ENCODE measurements at regions not wholly inside any gene's neighbourhood (a gene's known extent, or its start where the extent isn't known, plus 50 kb on each side); places are given as distances from the start of the nearest gene placed in this dataset.

GRCh38 chr2:4522498-4523421 is 819.4 kb downstream of the DCDC2C start:
- Mint-ChIP-seq H3K4me3 (no peak overlapping the region), H3K27ac (no peak overlapping the region), H3K36me3 (no peaks in the 10 kb centered on the region), H3K4me1 (no peaks in the 10 kb centered on the region), H3K9me3 (peaks cover 14% of the 10 kb centered on the region)
- DNase-seq (ENCODE audit: low spot score in 2 of 2) (no peak), ATAC-seq (peak; percentile 43)

GRCh38 chr2:4527416-4527815 is 824.0 kb downstream of the DCDC2C start:
- Mint-ChIP-seq H3K27ac (no peak overlapping the region), H3K36me3 (no peaks in the 10 kb centered on the region), H3K4me3 (no peak overlapping the region), H3K4me1 (no peaks in the 10 kb centered on the region), H3K9me3 (peaks cover 23% of the 10 kb centered on the region)
- ATAC-seq (no peak), DNase-seq (ENCODE audit: low spot score in 2 of 2) (no peak)

DNA sequence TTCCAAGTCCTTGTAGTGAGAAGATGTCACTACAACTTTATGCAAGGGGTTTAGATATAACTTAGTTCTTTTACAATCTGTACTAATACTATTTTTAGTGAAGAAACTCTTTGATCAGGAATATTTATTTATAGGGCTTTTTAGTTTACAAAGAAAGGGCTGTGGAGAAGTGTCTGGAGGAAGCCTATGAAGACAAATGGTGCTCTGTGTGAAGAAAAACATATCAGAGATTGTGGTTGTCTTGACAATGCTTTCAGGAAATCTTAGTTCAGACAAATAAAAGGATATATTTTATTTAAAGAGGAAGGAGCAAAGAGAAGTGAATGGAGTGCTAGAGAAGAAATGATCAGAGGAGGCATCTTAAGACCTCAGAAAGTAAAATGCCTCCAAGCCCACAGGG is 824.9 kb downstream of the DCDC2C start:
- Mint-ChIP-seq H3K4me1 (no peaks in the 10 kb centered on the region), H3K36me3 (no peaks in the 10 kb centered on the region), H3K9me3 (peaks cover 23% of the 10 kb centered on the region), H3K27ac (no peak overlapping the region), H3K4me3 (no peak overlapping the region)
- ATAC-seq (no peak), DNase-seq (ENCODE audit: low spot score in 2 of 2) (no peak)

GRCh38 chr2:4528773-4529172 is 825.4 kb downstream of the DCDC2C start:
- DNase-seq (ENCODE audit: low spot score in 2 of 2), result no peak
- no peak overlapping the region for H3K27ac Mint-ChIP-seq
- H3K4me1 Mint-ChIP-seq, result no peaks in the 10 kb centered on the region
- H3K36me3 Mint-ChIP-seq, result no peaks in the 10 kb centered on the region
- ATAC-seq, result no peak
- no peak overlapping the region for H3K4me3 Mint-ChIP-seq
- peaks cover 18% of the 10 kb centered on the region for H3K9me3 Mint-ChIP-seq

GRCh38 chr2:4529738-4530137 is 826.4 kb downstream of the DCDC2C start:
- Mint-ChIP-seq H3K4me3 (no peak overlapping the region), H3K36me3 (no peaks in the 10 kb centered on the region), H3K4me1 (no peaks in the 10 kb centered on the region), H3K9me3 (peaks cover 17% of the 10 kb centered on the region), H3K27ac (no peak overlapping the region)
- ATAC-seq (no peak), DNase-seq (ENCODE audit: low spot score in 2 of 2) (no peak)

DNA sequence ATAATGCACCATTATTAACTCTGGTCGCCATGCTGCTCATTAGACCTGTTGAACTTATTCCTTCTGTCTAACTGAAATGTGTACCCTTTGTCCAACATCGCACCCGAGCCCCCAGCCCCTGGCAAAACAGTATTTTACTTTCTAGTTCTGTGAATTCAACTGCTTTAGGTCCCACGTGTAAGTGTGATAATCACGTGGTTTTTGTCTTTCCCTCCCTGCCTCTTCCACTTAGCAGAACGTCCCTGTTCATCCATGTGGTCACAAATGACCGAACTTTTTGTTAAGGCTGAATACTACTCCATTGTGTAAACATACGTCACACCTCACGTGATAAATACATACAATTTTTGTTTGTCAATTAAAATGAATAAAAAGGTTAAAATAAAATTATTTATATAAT is 826.9 kb downstream of the DCDC2C start:
- no peak for ATAC-seq
- H3K4me3 Mint-ChIP-seq, result no peak overlapping the region

DNA sequence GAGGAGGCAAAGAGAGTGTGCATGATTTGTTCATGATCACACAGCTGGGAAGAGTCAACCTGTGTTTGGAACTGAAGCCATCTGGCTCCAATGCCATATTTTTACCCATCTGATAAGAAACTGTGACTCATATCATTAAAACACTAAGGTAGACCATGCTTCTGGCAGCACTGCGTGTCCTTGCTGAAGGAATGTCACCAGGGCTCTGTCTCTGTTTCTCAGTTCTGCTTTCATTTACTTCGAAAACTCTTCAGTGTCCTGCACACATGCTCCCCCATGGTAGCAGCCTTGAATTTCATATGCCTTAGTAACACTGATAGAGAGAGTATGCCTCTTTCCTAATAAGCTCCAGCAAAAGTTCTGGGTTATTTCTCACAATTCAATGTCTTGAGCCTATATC is 830.4 kb downstream of the DCDC2C start:
- Mint-ChIP-seq H3K4me1 (no peaks in the 10 kb centered on the region), H3K4me3 (no peak overlapping the region), H3K9me3 (peaks cover 16% of the 10 kb centered on the region), H3K36me3 (no peaks in the 10 kb centered on the region), H3K27ac (no peak overlapping the region)
- ATAC-seq (no peak), DNase-seq (ENCODE audit: low spot score in 2 of 2) (no peak)

More for the DNA sequence above, 826.9 kb downstream of the DCDC2C start:
- Mint-ChIP-seq H3K27ac (no peak overlapping the region), H3K9me3 (peaks cover 14% of the 10 kb centered on the region), H3K4me1 (no peaks in the 10 kb centered on the region), H3K36me3 (no peaks in the 10 kb centered on the region)
- no peak for DNase-seq (ENCODE audit: low spot score in 2 of 2)

GRCh38 chr2:4539121-4539520 is 835.7 kb downstream of the DCDC2C start:
- no peaks in the 10 kb centered on the region for H3K36me3 Mint-ChIP-seq
- DNase-seq (ENCODE audit: low spot score in 2 of 2), result no peak
- H3K9me3 Mint-ChIP-seq, result peaks cover 18% of the 10 kb centered on the region
- no peak overlapping the region for H3K4me3 Mint-ChIP-seq
- H3K27ac Mint-ChIP-seq, result no peak overlapping the region
- ATAC-seq, result no peak
- H3K4me1 Mint-ChIP-seq, result no peaks in the 10 kb centered on the region

- H3K4me1 Mint-ChIP-seq, result no peaks in the 10 kb centered on the region
- ATAC-seq (no peak), DNase-seq (ENCODE audit: low spot score in 2 of 2) (no peak)
- H3K4me3 Mint-ChIP-seq, result no peak overlapping the region
- H3K27ac Mint-ChIP-seq, result no peak overlapping the region
- peaks cover 6% of the 10 kb centered on the region for H3K36me3 Mint-ChIP-seq
- H3K9me3 Mint-ChIP-seq, result peaks cover 12% of the 10 kb centered on the region
Observed at GRCh38 chr2:4549666-4550210, 846.4 kb downstream of the DCDC2C start.

DNA sequence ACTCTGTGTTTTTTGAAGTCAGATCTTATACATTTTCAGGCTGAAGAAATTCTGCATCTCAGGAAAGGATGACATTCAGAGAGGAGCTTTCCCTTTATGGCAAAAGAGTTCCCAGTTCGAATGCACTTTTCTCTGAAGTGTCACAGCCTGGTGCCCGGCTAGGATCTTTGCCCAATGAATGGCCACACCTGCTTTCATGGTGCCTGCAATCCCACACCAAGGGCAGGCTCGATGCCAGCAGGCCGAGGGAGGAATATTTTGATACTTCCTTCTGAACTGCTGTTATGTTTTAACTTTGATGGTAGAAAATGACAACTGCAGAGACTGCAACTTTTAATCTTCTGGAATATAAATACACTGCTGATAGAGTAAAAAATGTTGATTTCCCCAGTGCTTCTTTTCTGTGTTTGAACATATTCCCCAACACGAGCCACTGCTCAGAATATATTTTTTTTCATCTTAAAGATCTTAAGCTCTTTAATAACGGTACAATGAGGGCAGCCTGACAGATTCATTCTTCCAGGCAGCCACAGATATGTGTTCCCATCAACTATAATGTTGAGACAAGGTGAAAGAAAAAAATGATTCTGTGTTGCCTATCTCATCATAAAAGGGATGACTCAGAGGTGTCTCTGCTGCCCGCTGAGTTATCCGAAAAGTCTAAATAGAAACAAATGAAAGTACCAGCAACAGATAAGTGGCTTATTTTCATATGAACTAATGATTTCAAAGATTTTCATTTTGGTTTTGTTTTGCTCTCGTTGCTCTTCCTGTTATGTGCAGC is 848.5 kb downstream of the DCDC2C start:
- H3K4me1 Mint-ChIP-seq, result no peaks in the 10 kb centered on the region
- no peak overlapping the region for H3K4me3 Mint-ChIP-seq
- peaks cover 12% of the 10 kb centered on the region for H3K9me3 Mint-ChIP-seq
- DNase-seq (ENCODE audit: low spot score in 2 of 2) (no peak), ATAC-seq (no peak)
- H3K36me3 Mint-ChIP-seq, result no peaks in the 10 kb centered on the region
- no peak overlapping the region for H3K27ac Mint-ChIP-seq

GRCh38 chr2:4553241-4553640 is 849.9 kb downstream of the DCDC2C start:
- Mint-ChIP-seq H3K27ac (no peak overlapping the region), H3K36me3 (no peaks in the 10 kb centered on the region), H3K9me3 (peaks cover 10% of the 10 kb centered on the region), H3K4me1 (no peaks in the 10 kb centered on the region), H3K4me3 (no peak overlapping the region)
- DNase-seq (ENCODE audit: low spot score in 2 of 2), result no peak
- no peak for ATAC-seq

DNA sequence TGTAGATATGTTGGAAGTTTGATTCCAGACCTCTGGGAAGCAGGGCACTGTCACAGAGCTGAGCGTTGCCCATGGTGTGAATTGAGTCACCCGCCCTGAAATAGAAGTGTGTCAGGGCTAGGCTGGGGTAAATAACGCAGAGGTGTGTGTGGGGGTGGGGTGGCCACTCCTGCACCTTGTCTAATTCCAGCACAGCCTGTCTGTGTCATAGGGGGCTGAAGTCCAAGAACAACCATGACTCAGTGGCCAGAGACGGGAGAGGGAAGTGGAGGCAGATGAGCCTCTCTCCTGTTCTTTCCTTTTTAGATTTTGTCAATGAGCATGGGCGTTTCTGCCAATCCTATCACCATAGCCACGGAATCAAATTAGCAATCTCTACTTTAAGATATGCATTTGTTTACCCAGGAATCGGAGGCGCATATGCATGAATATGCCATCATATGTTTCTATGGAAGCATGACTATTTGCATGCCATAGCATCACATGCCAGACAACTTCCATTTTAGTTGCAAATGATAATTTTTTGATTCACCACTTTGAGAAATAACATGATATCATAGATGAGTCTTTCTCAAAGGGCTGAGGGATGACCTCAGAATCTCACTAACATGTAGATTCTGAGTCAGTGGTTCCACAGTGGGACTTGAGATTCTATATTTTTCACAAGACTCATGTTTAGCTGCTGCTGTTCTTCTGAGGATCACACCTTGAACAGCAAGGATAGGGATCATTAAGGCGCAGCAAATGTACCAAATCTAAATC is 852.9 kb downstream of the DCDC2C start:
- ATAC-seq, result no peak
- Mint-ChIP-seq H3K4me3 (no peak overlapping the region), H3K27ac (no peak overlapping the region), H3K9me3 (peaks cover 10% of the 10 kb centered on the region), H3K36me3 (no peaks in the 10 kb centered on the region), H3K4me1 (no peaks in the 10 kb centered on the region)
- no peak for DNase-seq (ENCODE audit: low spot score in 2 of 2)

- no peak for ATAC-seq
- H3K9me3 Mint-ChIP-seq, result peaks cover 12% of the 10 kb centered on the region
- H3K4me1 Mint-ChIP-seq, result no peaks in the 10 kb centered on the region
- H3K4me3 Mint-ChIP-seq, result no peak overlapping the region
- no peak overlapping the region for H3K27ac Mint-ChIP-seq
- H3K36me3 Mint-ChIP-seq, result no peaks in the 10 kb centered on the region
- DNase-seq (ENCODE audit: low spot score in 2 of 2), result no peak
Observed at GRCh38 chr2:4561196-4561595, 857.8 kb downstream of the DCDC2C start.

GRCh38 chr2:4576075-4576474 is 872.7 kb downstream of the DCDC2C start:
- ATAC-seq, result no peak

DNA sequence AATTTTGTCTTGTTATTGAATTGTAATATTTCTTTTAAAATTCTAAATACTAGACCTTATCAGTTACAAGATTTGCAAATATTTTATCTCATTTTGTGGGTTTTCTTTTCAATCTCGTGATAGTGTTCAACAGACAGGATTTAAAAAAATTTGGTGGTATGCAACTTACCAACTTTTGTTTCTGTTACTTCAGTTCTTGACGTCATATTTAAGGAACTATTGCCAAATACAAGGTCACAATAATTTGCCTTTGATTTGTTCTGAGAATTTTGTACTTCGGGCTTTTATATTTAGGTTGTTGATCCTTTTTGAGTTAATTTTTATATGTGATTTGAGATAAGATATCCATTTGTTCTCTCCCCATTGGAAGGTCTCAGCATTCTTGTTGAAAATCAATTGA is 876.6 kb downstream of the DCDC2C start:
- Mint-ChIP-seq H3K9me3 (peaks cover 16% of the 10 kb centered on the region), H3K4me1 (no peaks in the 10 kb centered on the region), H3K27ac (no peak overlapping the region), H3K36me3 (no peaks in the 10 kb centered on the region), H3K4me3 (no peak overlapping the region)
- DNase-seq (ENCODE audit: low spot score in 2 of 2), result no peak
- ATAC-seq, result no peak

More at GRCh38 chr2:4576075-4576474, 872.7 kb downstream of the DCDC2C start:
- Mint-ChIP-seq H3K4me1 (no peaks in the 10 kb centered on the region), H3K4me3 (no peak overlapping the region), H3K27ac (no peak overlapping the region), H3K9me3 (peaks cover 17% of the 10 kb centered on the region), H3K36me3 (no peaks in the 10 kb centered on the region)
- no peak for DNase-seq (ENCODE audit: low spot score in 2 of 2)
